SK-N-SH (cell line): ENCODE measurements at regions not wholly inside any gene's neighbourhood (a gene's known extent, or its start where the extent isn't known, plus 50 kb on each side); places are given as distances from the start of the nearest gene placed in this dataset.
A peak's percentile ranks its signal among the peaks of the same experiment; 100 is the strongest.

Source experiments
- CTCF ChIA-PET: fragments of 300-600, 350-600 bp; formaldehyde crosslinking; extraction: SDS; loops from one replicate; lab custom pipeline; 2021; lab: Yijun Ruan, JAX
- POLR2A ChIA-PET: fragments of 350-600 bp; sonication (Branson Sonifier 250); formaldehyde crosslinking; extraction: SDS; loops from one replicate; lab custom pipeline; 2020; ENCODE audit warnings: antibody characterized with exemption, inconsistent platforms; lab: Yijun Ruan, JAX
- DNase-seq: peaks from one replicate; pipeline ENCODE4 v3.0.0; 2012
- H2AFZ ChIP-seq: fragments of 200-600 bp; sonication (generic); 2 replicates; pipeline ENCODE4 v1.8.1; 2016; ENCODE audit warnings: antibody characterized with exemption, mild to moderate bottlenecking, low read depth
- H3F3A ChIP-seq: fragments of 200-600 bp; sonication (generic); replicated peaks from 2 replicates; pipeline ENCODE3; 2016; ENCODE audit warnings: antibody characterized with exemption, mild to moderate bottlenecking; ENCODE audit not compliant: insufficient read depth
- H3K27ac ChIP-seq, 2 experiments: fragments of 200-500 bp in 1 of 2; fragments of 200-600 bp in 1 of 2; sonication (Bioruptor generic) in 1 of 2; sonication (generic), shearing (Covaris generic) in 1 of 2; 2 replicates each; pipeline versions ENCODE4 v1.5.1 to v1.6.1; 2014 to 2016; ENCODE audit warnings: low read depth in 2 of 2, inconsistent platforms in 1 of 2, low read length in 1 of 2, mild to moderate bottlenecking in 1 of 2, mixed read lengths in 1 of 2
- H3K27me3 ChIP-seq: fragments of 200-600 bp; sonication (generic), shearing (Covaris generic); 2 replicates; pipeline ENCODE4 v1.6.1; 2016; ENCODE audit warnings: mixed run types; ENCODE audit not compliant: insufficient read depth
- H3K36me3 ChIP-seq, 2 experiments: fragments of 200-500 bp in 1 of 2; fragments of 200-600 bp in 1 of 2; sonication (Bioruptor generic) in 1 of 2; sonication (generic) in 1 of 2; replicated peaks in 1 of 2; 2 replicates each; pipeline versions ENCODE3 to v1.5.1; 2014 to 2016; ENCODE audit warnings: low read length in 1 of 2, mild to moderate bottlenecking in 1 of 2; ENCODE audit not compliant: insufficient read depth in 2 of 2, control insufficient read depth in 1 of 2
- H3K4me1 ChIP-seq, 2 experiments: fragments of 200-500 bp in 1 of 2; fragments of 200-600 bp in 1 of 2; sonication (Bioruptor generic) in 1 of 2; sonication (generic), shearing (Covaris generic) in 1 of 2; 2 replicates each; pipeline versions ENCODE4 v1.5.1 to v1.6.1; 2014 to 2016; ENCODE audit warnings: low read depth in 1 of 2, low read length in 1 of 2, mixed run types in 1 of 2; ENCODE audit not compliant: insufficient read depth in 2 of 2, control insufficient read depth in 1 of 2
- H3K4me2 ChIP-seq: fragments of 200-600 bp; sonication (generic), shearing (Covaris generic); 2 replicates; pipeline ENCODE4 v1.6.1; 2017; ENCODE audit warnings: mixed run types
- H3K4me3 ChIP-seq, 2 experiments: fragments of 200-500 bp in 1 of 2; fragments of 200-600 bp in 1 of 2; sonication (Bioruptor generic) in 1 of 2; sonication (generic), shearing (Covaris generic) in 1 of 2; 2 replicates each; pipeline versions ENCODE4 v1.5.1 to v1.8.1; 2014 to 2016; ENCODE audit warnings: low read depth in 2 of 2, inconsistent platforms in 1 of 2, low read length in 1 of 2, mild to moderate bottlenecking in 1 of 2, mixed read lengths in 1 of 2, moderate library complexity in 1 of 2
- H3K79me2 ChIP-seq: fragments of 200-600 bp; sonication (generic); 2 replicates; pipeline ENCODE4 v1.8.1; 2017; ENCODE audit warnings: mild to moderate bottlenecking; ENCODE audit not compliant: insufficient read depth
- H3K9ac ChIP-seq: fragments of 200-600 bp; sonication (generic); 2 replicates; pipeline ENCODE4 v1.6.1; 2017; ENCODE audit warnings: mixed run types
- H3K9me2 ChIP-seq: fragments of 200-600 bp; sonication (generic); 2 replicates; pipeline ENCODE4 v1.6.1; 2017; ENCODE audit warnings: mixed run types
- H3K9me3 ChIP-seq: fragments of 200-600 bp; sonication (generic); 2 replicates; pipeline ENCODE4 v1.6.1; 2017; ENCODE audit warnings: mixed run types, mild to moderate bottlenecking, moderate library complexity
- H4K20me1 ChIP-seq: fragments of 200-600 bp; sonication (generic); 2 replicates; pipeline ENCODE4 v1.6.1; 2017; ENCODE audit warnings: mild to moderate bottlenecking, mixed run types; ENCODE audit not compliant: insufficient read depth
- CTCF ChIP-seq: fragments of 200-600 bp; sonication (generic); IDR thresholded peaks from 2 replicates; pipeline ENCODE4 v1.6.1; 2017; ENCODE audit warnings: antibody characterized with exemption, mild to moderate bottlenecking, moderate library complexity
- FOSL2 ChIP-seq: IDR thresholded peaks from 2 replicates; pipeline ENCODE4 v1.4.0; 2012; ENCODE audit warnings: low read depth, mild to moderate bottlenecking, moderate library complexity, borderline replicate concordance
- FOXM1 ChIP-seq: IDR thresholded peaks from 2 replicates; pipeline ENCODE4 v1.4.0; 2012; ENCODE audit warnings: low read depth, mild to moderate bottlenecking
- GATA2 ChIP-seq: sonication (generic); formaldehyde crosslinking; IDR thresholded peaks from 2 replicates; pipeline ENCODE4 v1.5.0; 2020; ENCODE audit warnings: mild to moderate bottlenecking, missing genetic modification reagents
- JUND ChIP-seq: IDR thresholded peaks from 2 replicates; pipeline ENCODE4 v1.4.0; 2012
- NFIC ChIP-seq: IDR thresholded peaks from 2 replicates; pipeline ENCODE4 v1.4.0; 2012; ENCODE audit warnings: borderline replicate concordance
- POLR2AphosphoS5 ChIP-seq: IDR thresholded peaks from 2 replicates; pipeline ENCODE4 v1.6.1; 2012; ENCODE audit warnings: low read depth, low read length
- RCOR1 ChIP-seq: fragments of 150-350 bp; IDR thresholded peaks from 2 replicates; pipeline ENCODE4 v1.6.1; 2017; ENCODE audit warnings: antibody characterized with exemption, low read length
- USF2 ChIP-seq: fragments of 150-350 bp; IDR thresholded peaks from 2 replicates; pipeline ENCODE4 v1.6.1; 2017; ENCODE audit warnings: antibody characterized with exemption, low read length, low read depth, borderline replicate concordance
- ZBTB33 ChIP-seq: IDR thresholded peaks from 2 replicates; pipeline ENCODE4 v1.4.0; 2012; ENCODE audit warnings: low read depth, borderline replicate concordance
- WGBS: methylation state at CpG from one replicate; pipeline ENCODE4 v1.1.6; 2017; ENCODE audit warnings: low lambda C conversion rate; 5-methylcytosine and 5-hydroxymethylcytosine counted together

GRCh38 chr3:66106788-66107187, 68.1 kb upstream of the MAGI1 start:
- TF ChIP-seq FOXM1 (no peak), RCOR1 (no peak), JUND (no peak), POLR2AphosphoS5 (no peak), FOSL2 (no peak), GATA2 (no peak), CTCF (no peak), NFIC (no peak)
- no peak overlapping the region for H3K4me2 ChIP-seq
- no peaks in the 10 kb centered on the region for H3K79me2 ChIP-seq
- no peak for DNase-seq
- peaks cover 2 to 3% of the 10 kb centered on the region in 2 experiments; a peak in 2 of 4 replicates for H3K4me1 ChIP-seq
- H3K9ac ChIP-seq: no peak overlapping the region
- 91% methylated on average over 2 of the region's 2 CpGs for WGBS
- H2AFZ ChIP-seq: peak overlapping the region; percentile 67; the same call in 1 of the 2 replicates
- no peaks in the 10 kb centered on the region for H3K9me2 ChIP-seq
- H4K20me1 ChIP-seq: no peaks in the 10 kb centered on the region
- H3K27ac ChIP-seq: no peak overlapping the region
- no peaks in the 10 kb centered on the region for H3K9me3 ChIP-seq
- H3K27me3 ChIP-seq: no peaks in the 10 kb centered on the region
- CTCF ChIA-PET: no interaction called here
- no peak overlapping the region for H3K4me3 ChIP-seq
- H3K36me3 ChIP-seq: no peaks in the 10 kb centered on the region
- peaks cover 6% of the 10 kb centered on the region for H3F3A ChIP-seq
- POLR2A ChIA-PET: no interaction called here

GRCh38 chr3:66104535-66104934, 65.8 kb upstream of the MAGI1 start:
- Histone ChIP-seq H3K4me1 (peaks cover 2 to 3% of the 10 kb centered on the region in 2 experiments; a peak in 2 of 4 replicates), H2AFZ (no peak overlapping the region), H3F3A (peaks cover 6% of the 10 kb centered on the region), H3K79me2 (no peaks in the 10 kb centered on the region), H3K4me2 (no peak overlapping the region), H3K9ac (no peak overlapping the region), H3K9me2 (no peaks in the 10 kb centered on the region), H3K27me3 (no peaks in the 10 kb centered on the region), H3K4me3 (no peak overlapping the region), H3K27ac (no peak overlapping the region), H3K36me3 (no peaks in the 10 kb centered on the region), H3K9me3 (no peaks in the 10 kb centered on the region), H4K20me1 (no peaks in the 10 kb centered on the region)
- TF ChIP-seq USF2 (no peak), ZBTB33 (no peak)
- ChIA-PET CTCF (interaction anchor here (0.7 to 1.4 kb wide), 2 partner anchors 10 to 1574 kb away, joined by 3 to 5 read pairs; no protein-coding TSS in a partner anchor), POLR2A (no interaction called here)
- DNase-seq: no peak
